K562 (cell line): ENCODE measurements at regions not wholly inside any gene's neighbourhood (a gene's known extent, or its start where the extent isn't known, plus 50 kb on each side); places are given as distances from the start of the nearest gene placed in this dataset.

ENCODE experiments used
- KAT8 ChIP-seq: fragments of 450-650 bp; IDR thresholded peaks from 2 replicates; pipeline ENCODE4 v1.6.1; 2016; ENCODE audit warnings: low read depth, mild to moderate bottlenecking
- MXD1 ChIP-seq: fragments of 250-450 bp; sonication (Bioruptor Pico); IDR thresholded peaks from 2 replicates; pipeline ENCODE4 v1.8.0; 2021; ENCODE audit warnings: borderline replicate concordance, mild to moderate bottlenecking, moderate library complexity; ENCODE audit not compliant: poor library complexity, severe bottlenecking
- TCF7L2 ChIP-seq: fragments of 150-350 bp; IDR thresholded peaks from 2 replicates; pipeline ENCODE4 v1.6.1; 2016; ENCODE audit warnings: low read depth, mild to moderate bottlenecking, low read length, moderate library complexity
- TF ChIP-seq, protein P1 (sequence below), 2 experiments: fragments of 450-650 bp; formaldehyde crosslinking in 1 of 2; IDR thresholded peaks; 2 replicates each; pipeline versions ENCODE4 v1.4.0 to v1.6.1; 2014 to 2020; ENCODE audit warnings: mild to moderate bottlenecking in 2 of 2, borderline replicate concordance in 1 of 2, low read depth in 1 of 2

GRCh38 chr10:57993302-57993701 lies 274.4 kb downstream of the IPMK start:
- TF ChIP-seq, protein P1, sequence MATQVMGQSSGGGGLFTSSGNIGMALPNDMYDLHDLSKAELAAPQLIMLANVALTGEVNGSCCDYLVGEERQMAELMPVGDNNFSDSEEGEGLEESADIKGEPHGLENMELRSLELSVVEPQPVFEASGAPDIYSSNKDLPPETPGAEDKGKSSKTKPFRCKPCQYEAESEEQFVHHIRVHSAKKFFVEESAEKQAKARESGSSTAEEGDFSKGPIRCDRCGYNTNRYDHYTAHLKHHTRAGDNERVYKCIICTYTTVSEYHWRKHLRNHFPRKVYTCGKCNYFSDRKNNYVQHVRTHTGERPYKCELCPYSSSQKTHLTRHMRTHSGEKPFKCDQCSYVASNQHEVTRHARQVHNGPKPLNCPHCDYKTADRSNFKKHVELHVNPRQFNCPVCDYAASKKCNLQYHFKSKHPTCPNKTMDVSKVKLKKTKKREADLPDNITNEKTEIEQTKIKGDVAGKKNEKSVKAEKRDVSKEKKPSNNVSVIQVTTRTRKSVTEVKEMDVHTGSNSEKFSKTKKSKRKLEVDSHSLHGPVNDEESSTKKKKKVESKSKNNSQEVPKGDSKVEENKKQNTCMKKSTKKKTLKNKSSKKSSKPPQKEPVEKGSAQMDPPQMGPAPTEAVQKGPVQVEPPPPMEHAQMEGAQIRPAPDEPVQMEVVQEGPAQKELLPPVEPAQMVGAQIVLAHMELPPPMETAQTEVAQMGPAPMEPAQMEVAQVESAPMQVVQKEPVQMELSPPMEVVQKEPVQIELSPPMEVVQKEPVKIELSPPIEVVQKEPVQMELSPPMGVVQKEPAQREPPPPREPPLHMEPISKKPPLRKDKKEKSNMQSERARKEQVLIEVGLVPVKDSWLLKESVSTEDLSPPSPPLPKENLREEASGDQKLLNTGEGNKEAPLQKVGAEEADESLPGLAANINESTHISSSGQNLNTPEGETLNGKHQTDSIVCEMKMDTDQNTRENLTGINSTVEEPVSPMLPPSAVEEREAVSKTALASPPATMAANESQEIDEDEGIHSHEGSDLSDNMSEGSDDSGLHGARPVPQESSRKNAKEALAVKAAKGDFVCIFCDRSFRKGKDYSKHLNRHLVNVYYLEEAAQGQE (IDR thresholded peaks at IDR 0.05; ENCODE audit: borderline replicate concordance): no peak
- TF ChIP-seq, protein P1 (CRISPR knock-in tag; IDR thresholded peaks at IDR 0.05; ENCODE audit: low read depth): no peak
- TF ChIP-seq TCF7L2: no peak
- no peak for TF ChIP-seq MXD1
- TF ChIP-seq KAT8: no peak
